ENCODE measurements at regions not wholly inside any gene's neighbourhood (a gene's known extent, or its start where the extent isn't known, plus 50 kb on each side); places are given as distances from the start of the nearest gene placed in this dataset.

DNA sequence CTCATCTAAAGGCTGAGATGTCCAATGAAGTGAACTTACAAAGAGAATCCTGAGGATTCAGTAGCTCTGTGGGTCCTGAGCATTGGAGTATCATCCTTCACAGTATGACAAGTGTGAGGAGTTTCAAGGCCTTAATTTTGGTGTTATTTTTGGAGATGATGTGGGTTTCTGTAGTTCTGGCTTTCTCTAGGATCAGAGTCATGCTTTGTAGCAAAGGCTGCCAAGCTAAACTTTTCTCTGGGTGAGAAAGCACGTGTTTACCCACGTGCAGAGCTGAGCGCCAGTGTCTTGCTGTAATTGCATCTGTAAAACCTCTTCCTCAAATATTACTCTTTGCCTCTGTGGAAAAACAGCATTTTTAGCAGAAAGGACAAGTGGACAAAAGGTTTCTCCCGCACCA, 387.8 kb upstream of the LYPLAL1 start:
- peaks cover 15% of the 10 kb centered on the region for H3K9me3 Mint-ChIP-seq
- H3K36me3 Mint-ChIP-seq: peaks cover 4% of the 10 kb centered on the region
- no peak overlapping the region for H3K4me3 Mint-ChIP-seq
- TF ChIP-seq, protein P1, sequence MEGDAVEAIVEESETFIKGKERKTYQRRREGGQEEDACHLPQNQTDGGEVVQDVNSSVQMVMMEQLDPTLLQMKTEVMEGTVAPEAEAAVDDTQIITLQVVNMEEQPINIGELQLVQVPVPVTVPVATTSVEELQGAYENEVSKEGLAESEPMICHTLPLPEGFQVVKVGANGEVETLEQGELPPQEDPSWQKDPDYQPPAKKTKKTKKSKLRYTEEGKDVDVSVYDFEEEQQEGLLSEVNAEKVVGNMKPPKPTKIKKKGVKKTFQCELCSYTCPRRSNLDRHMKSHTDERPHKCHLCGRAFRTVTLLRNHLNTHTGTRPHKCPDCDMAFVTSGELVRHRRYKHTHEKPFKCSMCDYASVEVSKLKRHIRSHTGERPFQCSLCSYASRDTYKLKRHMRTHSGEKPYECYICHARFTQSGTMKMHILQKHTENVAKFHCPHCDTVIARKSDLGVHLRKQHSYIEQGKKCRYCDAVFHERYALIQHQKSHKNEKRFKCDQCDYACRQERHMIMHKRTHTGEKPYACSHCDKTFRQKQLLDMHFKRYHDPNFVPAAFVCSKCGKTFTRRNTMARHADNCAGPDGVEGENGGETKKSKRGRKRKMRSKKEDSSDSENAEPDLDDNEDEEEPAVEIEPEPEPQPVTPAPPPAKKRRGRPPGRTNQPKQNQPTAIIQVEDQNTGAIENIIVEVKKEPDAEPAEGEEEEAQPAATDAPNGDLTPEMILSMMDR (conservative IDR thresholded peaks at IDR 0.05): no peak
- no peaks in the 10 kb centered on the region for H3K27me3 Mint-ChIP-seq
- H3K4me1 Mint-ChIP-seq (ENCODE audit: unreplicated experiment): peaks cover 7% of the 10 kb centered on the region
- H3K27ac Mint-ChIP-seq: no peak overlapping the region
- no peak for DNase-seq (ENCODE audit: extremely low spot score, unreplicated experiment)

DNA sequence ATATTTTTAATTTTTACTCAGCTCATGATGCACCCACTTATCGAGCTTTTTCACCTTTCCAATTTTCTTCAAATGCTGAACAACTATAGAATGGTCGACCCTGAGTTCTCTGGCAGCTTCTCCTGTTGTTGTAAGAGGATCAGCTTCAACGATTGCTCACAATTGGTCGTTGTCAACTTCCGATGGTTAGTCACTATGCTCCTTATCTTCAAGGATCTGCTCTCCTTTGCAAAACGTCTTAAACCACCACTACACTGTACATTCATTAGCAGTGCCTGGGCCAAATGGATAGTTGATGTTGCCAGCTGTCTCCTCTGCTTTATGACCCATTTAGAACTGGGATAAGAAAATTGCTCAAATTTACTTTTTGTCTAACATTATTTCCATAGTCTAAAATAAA, 385.9 kb upstream of the LYPLAL1 start:
- H3K4me3 Mint-ChIP-seq: no peak overlapping the region
- H3K9me3 Mint-ChIP-seq: peaks cover 15% of the 10 kb centered on the region
- H3K4me1 Mint-ChIP-seq (ENCODE audit: unreplicated experiment): peaks cover 7% of the 10 kb centered on the region
- TF ChIP-seq, protein P1 (conservative IDR thresholded peaks at IDR 0.05): no peak
- H3K27ac Mint-ChIP-seq: no peak overlapping the region
- H3K36me3 Mint-ChIP-seq: peaks cover 4% of the 10 kb centered on the region
- no peaks in the 10 kb centered on the region for H3K27me3 Mint-ChIP-seq
- no peak for DNase-seq (ENCODE audit: extremely low spot score, unreplicated experiment)

DNA sequence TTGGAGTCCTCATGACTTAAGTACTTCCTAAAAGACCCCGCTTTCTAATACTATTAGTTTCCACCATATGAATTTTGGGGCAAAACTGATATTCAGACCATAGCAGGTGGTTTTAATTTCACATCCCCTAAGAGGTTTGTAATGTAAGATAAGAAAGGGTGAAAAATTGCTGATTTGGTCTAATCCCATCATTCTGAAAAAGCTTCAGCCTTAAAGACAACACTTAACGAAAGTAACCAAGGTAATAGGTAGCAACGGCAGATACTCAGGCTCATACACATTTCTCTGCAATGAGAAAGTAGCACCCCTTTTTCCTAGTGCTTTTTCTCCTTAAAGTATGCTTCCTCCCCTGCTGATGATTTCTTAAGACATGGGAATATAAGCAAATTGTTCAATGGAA, 376.9 kb upstream of the LYPLAL1 start:
- H3K27me3 Mint-ChIP-seq: no peaks in the 10 kb centered on the region
- no peak for DNase-seq (ENCODE audit: extremely low spot score, unreplicated experiment)
- no peak overlapping the region for H3K4me3 Mint-ChIP-seq
- peaks cover 8% of the 10 kb centered on the region for H3K9me3 Mint-ChIP-seq
- TF ChIP-seq, protein P1 (conservative IDR thresholded peaks at IDR 0.05): no peak
- H3K36me3 Mint-ChIP-seq: no peaks in the 10 kb centered on the region
- H3K4me1 Mint-ChIP-seq (ENCODE audit: unreplicated experiment): no peaks in the 10 kb centered on the region
- no peak overlapping the region for H3K27ac Mint-ChIP-seq

DNA sequence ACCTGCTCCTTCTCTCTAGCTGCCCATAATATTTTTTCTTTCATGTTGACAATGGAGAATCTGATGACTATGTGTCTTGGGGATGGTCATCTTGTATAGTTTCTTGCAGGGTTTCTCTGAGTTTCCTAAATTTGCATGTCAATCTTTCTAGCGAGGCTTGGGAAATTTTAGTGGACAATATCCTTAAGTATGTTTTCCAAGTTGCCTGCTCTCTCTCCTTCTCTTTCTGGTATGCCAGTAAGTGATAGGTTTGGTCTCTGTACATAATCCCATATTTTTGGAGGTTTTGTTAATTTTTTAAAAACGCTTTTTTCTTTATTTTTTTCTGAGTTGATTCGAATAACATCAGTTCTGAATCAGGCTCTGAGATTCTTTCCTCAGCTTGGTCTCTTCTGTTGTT, 370.9 kb upstream of the LYPLAL1 start:
- Mint-ChIP-seq H3K4me3 (no peak overlapping the region), H3K36me3 (no peaks in the 10 kb centered on the region), H3K27me3 (no peaks in the 10 kb centered on the region), H3K27ac (no peak overlapping the region), H3K4me1 (ENCODE audit: unreplicated experiment) (no peaks in the 10 kb centered on the region), H3K9me3 (peaks cover 8% of the 10 kb centered on the region)
- no peak for DNase-seq (ENCODE audit: extremely low spot score, unreplicated experiment)
- TF ChIP-seq, protein P1 (conservative IDR thresholded peaks at IDR 0.05): no peak

DNA sequence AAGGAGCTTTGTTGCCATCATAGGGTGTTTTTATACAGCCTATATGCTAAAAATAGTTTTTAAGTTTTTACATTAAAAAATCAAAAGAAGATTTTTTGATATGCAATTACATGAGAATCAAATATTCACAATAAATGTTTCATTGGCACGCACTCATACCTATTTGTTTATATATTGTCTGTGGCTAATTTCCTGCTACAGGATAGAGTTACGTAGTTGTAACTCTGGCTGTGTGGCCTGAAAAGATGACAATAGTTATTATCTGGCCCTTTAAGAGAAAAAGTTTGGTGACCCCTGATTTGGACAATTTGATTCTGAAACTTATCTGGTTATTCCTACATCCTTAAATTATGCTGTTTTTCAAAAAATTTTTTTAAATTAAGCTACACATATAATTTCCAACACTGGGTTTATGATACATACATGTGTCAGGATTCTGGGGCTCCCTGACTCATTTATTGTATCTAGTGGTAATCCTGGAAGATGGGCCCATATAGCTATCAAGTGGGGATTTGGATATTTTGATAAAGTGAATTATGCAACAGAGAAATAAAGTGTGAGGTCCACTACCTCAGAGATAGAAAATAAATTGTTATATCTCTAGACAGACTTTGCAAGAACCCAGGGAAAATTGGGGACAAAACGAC, 370.2 kb upstream of the LYPLAL1 start:
- Mint-ChIP-seq H3K36me3 (no peaks in the 10 kb centered on the region), H3K27me3 (no peaks in the 10 kb centered on the region), H3K9me3 (peaks cover 7% of the 10 kb centered on the region), H3K27ac (no peak overlapping the region), H3K4me1 (ENCODE audit: unreplicated experiment) (no peaks in the 10 kb centered on the region), H3K4me3 (no peak overlapping the region)
- no peak for DNase-seq (ENCODE audit: extremely low spot score, unreplicated experiment)
- TF ChIP-seq, protein P1 (conservative IDR thresholded peaks at IDR 0.05): no peak
